22Rv1 (cell line): ENCODE measurements at regions not wholly inside any gene's neighbourhood (a gene's known extent, or its start where the extent isn't known, plus 50 kb on each side); places are given as distances from the start of the nearest gene placed in this dataset.

Experiments
- H3K27ac ChIP-seq: fragments of 450-650 bp; 2 replicates; pipeline ENCODE4 v1.5.1; 2017
- CTCF ChIP-seq: fragments of 450-650 bp; IDR thresholded peaks from 2 replicates; pipeline ENCODE4 v1.5.1; 2017; ENCODE audit warnings: mild to moderate bottlenecking
- ZFX ChIP-seq: fragments of 450-650 bp; IDR thresholded peaks from 2 replicates; pipeline ENCODE4 v1.6.1; 2017; ENCODE audit warnings: antibody characterized with exemption, borderline replicate concordance

- H3K27ac ChIP-seq, result no peak overlapping the region
- TF ChIP-seq ZFX (no peak), CTCF (no peak)
These were observed 85.2 kb upstream of the NKD1 start for GRCh38 chr16:50462793-50463507.

- TF ChIP-seq CTCF (no peak), ZFX (no peak)
- H3K27ac ChIP-seq, result no peak overlapping the region
These were observed 86.8 kb upstream of the NKD1 start for GRCh38 chr16:50461400-50461760.

- H3K27ac ChIP-seq, result no peak overlapping the region
- TF ChIP-seq ZFX (no peak), CTCF (no peak)
These were observed 87.4 kb upstream of the NKD1 start for GRCh38 chr16:50460538-50461399.

- H3K27ac ChIP-seq, result no peak overlapping the region
- TF ChIP-seq CTCF (no peak), ZFX (no peak)
These were observed 88.6 kb upstream of the NKD1 start for GRCh38 chr16:50459496-50460080.

- TF ChIP-seq CTCF, result no peak
- TF ChIP-seq ZFX, result no peak
- H3K27ac ChIP-seq, result no peak overlapping the region
These were observed 89.3 kb upstream of the NKD1 start for GRCh38 chr16:50458667-50459495.

GRCh38 chr16:50457979-50458491 lies 89.2 kb upstream of the BRD7 start:
- no peak overlapping the region for H3K27ac ChIP-seq
- TF ChIP-seq CTCF (no peak), ZFX (no peak)
